ENCODE measurements at regions not wholly inside any gene's neighbourhood (a gene's known extent, or its start where the extent isn't known, plus 50 kb on each side); places are given as distances from the start of the nearest gene placed in this dataset.

- Histone ChIP-seq H3K9me2 (ENCODE audit: insufficient read depth) (0 out of 2 replicates have a peak, but pooled peaks cover 4% of the 10 kb centered on the region), H3K36me3 (ENCODE audit: insufficient read depth) (no peaks in the 10 kb centered on the region; the same call in 1 of the 2 replicates), H2AFZ (no peak overlapping the region), H3K27me3 (ENCODE audit: insufficient read depth) (no peaks in the 10 kb centered on the region), H3K79me2 (replicated peaks; ENCODE audit: insufficient read depth) (no peaks in the 10 kb centered on the region), H3F3A (replicated peaks; ENCODE audit: low read depth) (no peaks in the 10 kb centered on the region), H4K20me1 (replicated peaks; ENCODE audit: insufficient read depth) (no peaks in the 10 kb centered on the region), H3K4me3 (no peak overlapping the region), H3K4me1 (ENCODE audit: insufficient read depth) (no peaks in the 10 kb centered on the region), H3K4me2 (no peak overlapping the region), H3K27ac (ENCODE audit: low read depth) (no peak overlapping the region)
- peaks cover 6% of the 10 kb centered on the region for H3K9me3 Mint-ChIP-seq
- no peak for DNase-seq (ENCODE audit: low spot score)
- H3K27me3 Mint-ChIP-seq (ENCODE audit: insufficient read depth, low read depth, poor library complexity) = peaks cover 4% of the 10 kb centered on the region
- no peak for ATAC-seq
- H3K4me3 Mint-ChIP-seq = no peak overlapping the region
- TF ChIP-seq EZH2phosphoT487 (IDR thresholded peaks at IDR 0.05; ENCODE audit: unreplicated experiment) = no peak
- TF ChIP-seq, protein P1, sequence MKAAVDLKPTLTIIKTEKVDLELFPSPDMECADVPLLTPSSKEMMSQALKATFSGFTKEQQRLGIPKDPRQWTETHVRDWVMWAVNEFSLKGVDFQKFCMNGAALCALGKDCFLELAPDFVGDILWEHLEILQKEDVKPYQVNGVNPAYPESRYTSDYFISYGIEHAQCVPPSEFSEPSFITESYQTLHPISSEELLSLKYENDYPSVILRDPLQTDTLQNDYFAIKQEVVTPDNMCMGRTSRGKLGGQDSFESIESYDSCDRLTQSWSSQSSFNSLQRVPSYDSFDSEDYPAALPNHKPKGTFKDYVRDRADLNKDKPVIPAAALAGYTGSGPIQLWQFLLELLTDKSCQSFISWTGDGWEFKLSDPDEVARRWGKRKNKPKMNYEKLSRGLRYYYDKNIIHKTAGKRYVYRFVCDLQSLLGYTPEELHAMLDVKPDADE (IDR thresholded peaks at IDR 0.05) = no peak
- TF ChIP-seq CREB1 (CRISPR knock-in tag; IDR thresholded peaks at IDR 0.05; ENCODE audit: low read depth) = no peak
- no peak for TF ChIP-seq JUNB (IDR thresholded peaks at IDR 0.05; ENCODE audit: unreplicated experiment)
- no peak for TF ChIP-seq STAT1 (IDR thresholded peaks at IDR 0.05; ENCODE audit: unreplicated experiment)
- TF ChIP-seq, protein P2, sequence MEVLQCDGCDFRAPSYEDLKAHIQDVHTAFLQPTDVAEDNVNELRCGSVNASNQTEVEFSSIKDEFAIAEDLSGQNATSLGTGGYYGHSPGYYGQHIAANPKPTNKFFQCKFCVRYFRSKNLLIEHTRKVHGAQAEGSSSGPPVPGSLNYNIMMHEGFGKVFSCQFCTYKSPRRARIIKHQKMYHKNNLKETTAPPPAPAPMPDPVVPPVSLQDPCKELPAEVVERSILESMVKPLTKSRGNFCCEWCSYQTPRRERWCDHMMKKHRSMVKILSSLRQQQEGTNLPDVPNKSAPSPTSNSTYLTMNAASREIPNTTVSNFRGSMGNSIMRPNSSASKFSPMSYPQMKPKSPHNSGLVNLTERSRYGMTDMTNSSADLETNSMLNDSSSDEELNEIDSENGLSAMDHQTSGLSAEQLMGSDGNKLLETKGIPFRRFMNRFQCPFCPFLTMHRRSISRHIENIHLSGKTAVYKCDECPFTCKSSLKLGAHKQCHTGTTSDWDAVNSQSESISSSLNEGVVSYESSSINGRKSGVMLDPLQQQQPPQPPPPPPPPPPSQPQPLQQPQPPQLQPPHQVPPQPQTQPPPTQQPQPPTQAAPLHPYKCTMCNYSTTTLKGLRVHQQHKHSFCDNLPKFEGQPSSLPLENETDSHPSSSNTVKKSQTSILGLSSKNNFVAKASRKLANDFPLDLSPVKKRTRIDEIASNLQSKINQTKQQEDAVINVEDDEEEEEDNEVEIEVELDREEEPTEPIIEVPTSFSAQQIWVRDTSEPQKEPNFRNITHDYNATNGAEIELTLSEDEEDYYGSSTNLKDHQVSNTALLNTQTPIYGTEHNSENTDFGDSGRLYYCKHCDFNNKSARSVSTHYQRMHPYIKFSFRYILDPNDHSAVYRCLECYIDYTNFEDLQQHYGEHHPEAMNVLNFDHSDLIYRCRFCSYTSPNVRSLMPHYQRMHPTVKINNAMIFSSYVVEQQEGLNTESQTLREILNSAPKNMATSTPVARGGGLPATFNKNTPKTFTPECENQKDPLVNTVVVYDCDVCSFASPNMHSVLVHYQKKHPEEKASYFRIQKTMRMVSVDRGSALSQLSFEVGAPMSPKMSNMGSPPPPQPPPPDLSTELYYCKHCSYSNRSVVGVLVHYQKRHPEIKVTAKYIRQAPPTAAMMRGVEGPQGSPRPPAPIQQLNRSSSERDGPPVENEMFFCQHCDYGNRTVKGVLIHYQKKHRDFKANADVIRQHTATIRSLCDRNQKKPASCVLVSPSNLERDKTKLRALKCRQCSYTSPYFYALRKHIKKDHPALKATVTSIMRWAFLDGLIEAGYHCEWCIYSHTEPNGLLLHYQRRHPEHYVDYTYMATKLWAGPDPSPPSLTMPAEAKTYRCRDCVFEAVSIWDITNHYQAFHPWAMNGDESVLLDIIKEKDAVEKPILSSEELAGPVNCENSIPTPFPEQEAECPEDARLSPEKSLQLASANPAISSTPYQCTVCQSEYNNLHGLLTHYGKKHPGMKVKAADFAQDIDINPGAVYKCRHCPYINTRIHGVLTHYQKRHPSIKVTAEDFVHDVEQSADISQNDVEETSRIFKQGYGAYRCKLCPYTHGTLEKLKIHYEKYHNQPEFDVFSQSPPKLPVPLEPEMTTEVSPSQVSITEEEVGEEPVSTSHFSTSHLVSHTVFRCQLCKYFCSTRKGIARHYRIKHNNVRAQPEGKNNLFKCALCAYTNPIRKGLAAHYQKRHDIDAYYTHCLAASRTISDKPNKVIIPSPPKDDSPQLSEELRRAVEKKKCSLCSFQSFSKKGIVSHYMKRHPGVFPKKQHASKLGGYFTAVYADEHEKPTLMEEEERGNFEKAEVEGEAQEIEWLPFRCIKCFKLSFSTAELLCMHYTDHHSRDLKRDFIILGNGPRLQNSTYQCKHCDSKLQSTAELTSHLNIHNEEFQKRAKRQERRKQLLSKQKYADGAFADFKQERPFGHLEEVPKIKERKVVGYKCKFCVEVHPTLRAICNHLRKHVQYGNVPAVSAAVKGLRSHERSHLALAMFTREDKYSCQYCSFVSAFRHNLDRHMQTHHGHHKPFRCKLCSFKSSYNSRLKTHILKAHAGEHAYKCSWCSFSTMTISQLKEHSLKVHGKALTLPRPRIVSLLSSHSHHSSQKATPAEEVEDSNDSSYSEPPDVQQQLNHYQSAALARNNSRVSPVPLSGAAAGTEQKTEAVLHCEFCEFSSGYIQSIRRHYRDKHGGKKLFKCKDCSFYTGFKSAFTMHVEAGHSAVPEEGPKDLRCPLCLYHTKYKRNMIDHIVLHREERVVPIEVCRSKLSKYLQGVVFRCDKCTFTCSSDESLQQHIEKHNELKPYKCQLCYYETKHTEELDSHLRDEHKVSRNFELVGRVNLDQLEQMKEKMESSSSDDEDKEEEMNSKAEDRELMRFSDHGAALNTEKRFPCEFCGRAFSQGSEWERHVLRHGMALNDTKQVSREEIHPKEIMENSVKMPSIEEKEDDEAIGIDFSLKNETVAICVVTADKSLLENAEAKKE (CRISPR knock-in tag; IDR thresholded peaks at IDR 0.05) = no peak
- TF ChIP-seq CTCF (conservative IDR thresholded peaks at IDR 0.05; ENCODE audit: low read depth in 2 of 2) = no peak
- no peak for TF ChIP-seq EZH2 (IDR thresholded peaks at IDR 0.05; ENCODE audit: low read depth, unreplicated experiment)
- TF ChIP-seq ZNF331 (CRISPR knock-in tag; IDR thresholded peaks at IDR 0.05; ENCODE audit: low read depth) = no peak
- H3K27ac Mint-ChIP-seq = no peak overlapping the region
- H3K4me1 Mint-ChIP-seq = no peaks in the 10 kb centered on the region; the same call in 2 of the 3 replicates
- H3K36me3 Mint-ChIP-seq (ENCODE audit: low read depth) = no peaks in the 10 kb centered on the region; the same call in 2 of the 3 replicates
These were observed 56.0 kb upstream of the RELL1 start for GRCh38 chr4:37742149-37742548.

Measured in GM23338 (cell line).